ENCODE measurements at regions not wholly inside any gene's neighbourhood (a gene's known extent, or its start where the extent isn't known, plus 50 kb on each side); places are given as distances from the start of the nearest gene placed in this dataset.

DNA sequence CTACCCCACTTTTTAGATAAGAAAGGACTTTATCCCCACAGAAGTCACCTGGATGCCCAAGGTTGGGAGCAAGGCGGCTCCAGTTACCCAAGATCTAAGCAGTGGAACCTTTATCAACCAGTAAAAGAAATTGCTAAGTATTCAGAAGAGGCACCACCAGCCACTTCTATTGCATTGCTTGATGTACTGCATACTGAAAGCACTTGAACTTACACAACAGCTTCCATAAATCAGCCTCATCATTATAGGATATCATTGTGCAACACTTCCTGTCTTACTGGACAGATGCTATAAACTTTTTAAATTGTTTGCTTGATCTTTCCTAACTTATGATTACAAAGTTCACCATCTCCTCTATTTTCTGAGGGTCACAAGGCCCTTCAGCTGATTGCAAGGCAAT is 642.7 kb upstream of the CXADR start:
- no peak for DNase-seq (ENCODE audit: low read depth in 3 of 3, low spot score in 1 of 3)

DNA sequence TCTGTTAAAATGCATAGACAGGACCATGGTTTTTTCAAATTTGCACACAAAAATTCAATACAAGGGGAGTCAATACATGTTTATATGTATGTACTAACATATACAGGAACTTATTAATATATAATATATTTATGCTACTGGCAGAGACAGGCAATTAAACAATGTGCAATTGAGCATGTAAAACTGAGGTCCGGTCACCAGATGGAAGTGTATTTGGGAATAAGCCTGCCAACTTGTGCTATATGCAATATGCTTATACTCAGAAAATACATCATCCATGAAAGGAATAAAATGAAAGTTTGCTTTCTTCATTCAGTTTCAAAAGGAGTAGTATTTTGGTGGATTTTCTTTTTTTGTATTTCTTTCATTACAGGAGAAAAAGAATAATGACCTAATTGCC is 640.2 kb upstream of the CXADR start:
- no peak for DNase-seq (ENCODE audit: low read depth in 3 of 3, low spot score in 1 of 3)

DNA sequence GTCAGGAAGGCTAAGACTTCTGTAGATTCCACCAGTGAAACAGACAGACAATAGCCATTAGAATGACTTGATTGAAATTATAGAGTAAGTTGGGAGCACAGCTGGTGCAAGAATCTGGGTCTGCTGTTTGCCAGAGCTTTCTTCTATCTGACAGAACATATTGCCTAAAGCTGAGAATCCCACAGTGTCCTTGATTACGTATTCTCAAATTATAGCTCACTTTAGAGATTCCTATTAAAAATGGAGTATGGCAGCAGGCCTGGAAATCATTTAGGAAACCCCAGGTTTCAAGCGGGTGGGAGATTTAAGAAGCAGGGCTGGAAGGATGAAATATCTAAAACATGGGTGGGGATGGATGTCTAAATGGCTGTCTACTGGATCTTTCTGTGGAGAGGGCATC is 639.7 kb upstream of the CXADR start:
- no peak for DNase-seq (ENCODE audit: low read depth in 3 of 3, low spot score in 1 of 3)

DNA sequence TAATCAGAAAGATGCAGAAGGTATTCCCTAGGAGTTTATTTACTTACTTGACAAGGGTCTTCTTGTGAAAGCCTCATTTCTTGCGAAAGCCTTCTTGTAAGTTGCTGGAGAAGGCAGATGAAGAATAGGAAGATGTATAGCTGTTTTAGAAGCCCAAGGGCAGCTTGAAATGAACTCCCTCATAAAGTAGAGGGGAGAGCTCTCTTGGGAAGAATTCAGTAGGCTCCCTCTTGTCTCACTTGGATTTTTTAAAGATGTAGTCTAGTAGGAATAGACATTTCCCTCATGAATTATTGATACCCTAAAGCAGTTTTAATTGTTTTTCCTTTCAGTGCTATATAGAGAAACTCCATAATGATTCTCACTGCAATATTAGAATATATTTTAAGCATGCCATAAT is 639.2 kb upstream of the CXADR start:
- no peak for DNase-seq (ENCODE audit: low read depth in 3 of 3, low spot score in 1 of 3)

DNA sequence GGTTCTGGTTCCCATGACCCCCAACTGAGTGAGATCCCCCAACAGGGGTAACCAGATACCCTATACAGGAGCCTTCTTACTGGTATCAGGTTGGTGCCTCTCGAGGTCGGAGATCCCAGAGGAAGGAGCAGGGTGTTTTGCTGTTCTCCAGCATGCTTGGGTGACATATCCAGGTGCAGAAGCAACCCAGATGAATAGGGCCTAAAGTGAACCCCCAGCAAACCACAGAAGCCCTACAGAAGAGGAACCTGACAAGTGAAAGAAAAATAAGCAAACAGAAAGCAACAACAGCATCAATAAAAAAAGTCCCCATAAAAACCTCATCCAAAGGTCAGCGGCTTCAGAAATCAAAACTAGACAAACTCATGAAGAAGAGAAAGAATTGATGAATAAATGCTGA is 633.4 kb upstream of the CXADR start:
- no peak for DNase-seq (ENCODE audit: low read depth in 3 of 3, low spot score in 1 of 3)

DNA sequence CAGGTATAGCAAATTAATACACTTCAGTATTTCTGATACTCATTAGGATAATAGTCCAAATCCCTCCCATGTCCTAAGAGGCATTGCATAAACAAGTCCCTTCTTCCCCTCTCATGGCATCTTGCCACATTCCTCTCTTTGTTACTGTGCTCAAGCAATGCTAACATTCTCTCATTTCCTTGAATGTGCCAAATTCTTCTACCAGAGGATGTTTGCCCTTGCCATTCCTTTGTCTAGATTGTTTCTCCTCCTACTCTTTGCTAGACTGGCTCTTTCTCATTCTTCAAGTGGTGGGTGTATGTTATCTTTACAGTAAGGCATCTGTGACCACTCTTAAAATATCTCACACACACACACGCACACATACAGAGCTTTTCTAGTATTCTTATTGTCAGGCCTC is 621.0 kb upstream of the CXADR start:
- DNase-seq (ENCODE audit: low read depth in 3 of 3, low spot score in 1 of 3) = no peak

DNA sequence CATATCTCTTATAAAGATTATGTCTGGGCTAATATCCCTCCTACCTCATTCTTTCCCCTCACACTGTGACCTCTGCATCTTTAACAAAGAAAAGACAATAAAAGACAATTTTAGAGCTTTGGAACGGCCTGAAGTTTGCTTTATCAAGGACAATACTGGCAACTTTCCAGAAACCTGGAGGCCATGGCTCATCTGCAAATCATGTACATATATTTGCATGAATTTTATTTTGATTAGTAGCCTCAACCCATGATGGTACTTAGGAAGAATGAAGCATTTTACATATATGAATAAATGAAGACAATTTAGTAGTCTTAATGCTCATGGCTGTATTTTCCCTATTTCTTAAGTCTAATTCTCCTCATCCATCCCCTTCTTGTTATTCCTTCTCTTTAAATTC is 612.2 kb upstream of the CXADR start:
- no peak for DNase-seq (ENCODE audit: low read depth in 3 of 3, low spot score in 1 of 3)

DNA sequence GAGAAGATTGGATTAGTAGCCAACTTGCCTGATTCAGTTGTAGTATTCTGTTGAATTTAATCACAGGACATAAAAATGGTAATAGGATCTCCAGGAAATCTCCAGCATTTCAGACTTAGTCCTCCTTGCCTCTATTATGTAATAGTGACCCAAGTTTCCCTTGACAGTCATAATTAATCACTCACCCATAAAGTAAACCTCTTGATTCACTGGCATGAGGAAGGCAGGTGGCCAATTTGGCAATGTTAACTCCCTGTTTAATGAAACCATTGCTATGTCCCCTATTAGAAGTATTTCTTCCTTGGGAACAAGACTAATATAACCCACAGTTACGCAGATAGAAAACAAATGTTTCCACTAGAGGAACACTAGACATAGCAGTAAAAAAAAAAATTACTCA is 604.8 kb upstream of the CXADR start:
- DNase-seq (ENCODE audit: low read depth in 3 of 3, low spot score in 1 of 3) = no peak

DNA sequence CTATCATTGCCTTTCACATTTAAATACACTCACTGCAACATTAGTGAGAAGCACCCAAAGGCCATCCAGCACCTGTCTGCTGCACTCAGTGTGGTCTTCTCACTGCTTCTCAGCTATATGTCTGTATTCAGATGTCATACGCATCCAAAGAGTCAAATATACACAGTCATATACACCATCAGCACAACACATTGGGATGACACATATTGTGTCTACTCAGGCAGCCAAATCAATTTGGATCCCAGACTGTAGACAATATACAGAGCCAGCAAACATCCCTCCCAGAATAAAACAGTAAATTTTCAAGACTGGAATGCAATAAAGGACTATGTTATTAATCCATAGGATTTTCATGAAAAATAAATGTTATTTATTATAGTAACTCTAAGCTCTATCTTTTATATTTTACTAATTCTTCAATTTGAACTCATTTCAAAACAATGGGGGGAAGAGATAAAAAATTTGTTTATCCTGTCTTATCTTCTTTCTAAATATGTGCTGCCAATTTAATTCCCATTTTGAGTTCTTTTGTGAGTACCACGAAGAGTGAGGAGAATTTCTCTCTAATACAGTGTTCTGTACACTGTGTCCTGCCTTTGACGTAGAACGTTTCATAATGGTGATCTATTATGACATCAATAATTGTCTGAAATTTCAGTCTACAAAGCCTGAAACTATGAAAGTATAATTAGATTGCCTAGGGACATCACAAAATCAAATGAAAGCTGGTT is 602.2 kb upstream of the CXADR start:
- no peak for DNase-seq (ENCODE audit: low read depth in 3 of 3, low spot score in 1 of 3)

DNA sequence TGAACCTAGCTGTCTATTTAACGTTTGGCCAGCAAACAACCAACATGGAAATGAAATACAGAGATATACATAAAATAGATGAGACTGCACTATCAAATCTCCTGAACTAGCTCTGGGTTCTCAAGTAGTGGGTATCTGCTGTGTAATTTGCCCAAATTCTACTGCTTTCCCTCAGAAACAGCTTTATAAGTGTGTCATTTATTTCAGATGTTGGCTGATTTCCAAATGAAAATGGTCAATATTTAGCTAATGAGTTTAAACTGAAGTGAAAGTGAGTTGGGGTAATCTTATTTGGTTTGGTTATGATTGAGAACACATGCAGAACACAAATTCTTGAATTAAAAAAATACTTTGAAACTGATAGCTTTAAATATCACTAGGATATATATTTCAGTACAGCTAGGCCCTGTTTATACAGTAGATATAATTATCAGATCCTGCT is 601.7 kb upstream of the CXADR start:
- DNase-seq (ENCODE audit: low read depth in 3 of 3, low spot score in 1 of 3) = no peak

DNA sequence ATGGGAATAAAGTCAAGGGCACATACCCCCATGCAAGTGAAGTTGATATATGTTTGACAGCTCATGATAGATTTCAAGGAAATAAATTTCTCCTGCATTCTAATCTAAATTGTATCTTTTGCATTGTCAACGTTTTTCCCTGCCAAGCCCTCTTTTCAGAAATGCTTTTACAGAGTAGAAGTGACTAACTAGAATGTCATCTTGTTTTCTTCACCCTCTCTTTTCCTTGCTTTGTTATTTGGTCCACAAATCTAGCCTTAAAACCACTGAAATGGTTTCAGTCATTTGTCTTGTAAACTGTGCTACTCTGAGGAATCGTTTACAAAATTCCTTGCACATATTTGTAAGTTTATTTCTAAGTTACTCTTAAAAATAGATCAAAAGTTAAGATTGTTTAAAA is 600.8 kb upstream of the CXADR start:
- no peak for DNase-seq (ENCODE audit: low read depth in 3 of 3, low spot score in 1 of 3)

DNA sequence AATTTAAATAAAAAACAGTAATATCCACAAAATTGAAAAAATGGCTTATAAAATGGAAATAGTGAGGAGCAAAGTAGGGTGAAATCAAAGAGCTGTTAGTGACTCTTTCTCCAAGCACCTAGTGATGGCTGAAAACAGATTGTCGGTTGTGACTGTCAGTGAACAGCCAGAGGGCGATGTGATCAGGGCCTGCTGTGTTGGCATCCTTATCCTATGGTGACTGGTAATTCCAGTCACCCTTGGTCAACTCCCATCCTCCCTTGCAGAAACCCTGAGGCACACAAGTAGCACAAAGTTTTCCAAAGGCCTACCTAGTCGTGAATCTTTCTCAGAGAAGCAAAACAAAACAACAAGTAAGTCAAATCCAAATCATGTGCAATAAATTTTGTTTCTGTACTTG is 599.8 kb upstream of the CXADR start:
- DNase-seq (ENCODE audit: low read depth in 3 of 3, low spot score in 1 of 3) = no peak

DNA sequence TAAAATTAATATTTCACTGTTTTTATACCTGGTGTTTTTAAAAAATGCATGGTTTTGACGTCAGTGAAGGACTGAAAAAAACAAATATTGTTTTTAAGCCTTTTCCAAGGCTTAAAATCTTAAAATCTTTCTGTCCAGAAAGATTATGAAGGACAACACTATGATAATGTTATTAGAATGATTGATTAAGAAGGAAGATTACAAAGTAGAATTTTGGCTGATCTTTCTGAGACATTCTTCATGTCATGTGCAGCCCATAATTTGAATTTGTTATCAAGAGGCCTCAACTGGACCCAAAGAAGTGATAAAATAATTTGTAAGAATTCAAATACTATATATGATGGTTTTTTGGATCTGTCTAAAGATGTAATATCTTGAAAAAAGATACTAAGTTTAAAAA is 584.4 kb upstream of the CXADR start:
- DNase-seq (ENCODE audit: low read depth in 3 of 3, low spot score in 1 of 3) = no peak

DNA sequence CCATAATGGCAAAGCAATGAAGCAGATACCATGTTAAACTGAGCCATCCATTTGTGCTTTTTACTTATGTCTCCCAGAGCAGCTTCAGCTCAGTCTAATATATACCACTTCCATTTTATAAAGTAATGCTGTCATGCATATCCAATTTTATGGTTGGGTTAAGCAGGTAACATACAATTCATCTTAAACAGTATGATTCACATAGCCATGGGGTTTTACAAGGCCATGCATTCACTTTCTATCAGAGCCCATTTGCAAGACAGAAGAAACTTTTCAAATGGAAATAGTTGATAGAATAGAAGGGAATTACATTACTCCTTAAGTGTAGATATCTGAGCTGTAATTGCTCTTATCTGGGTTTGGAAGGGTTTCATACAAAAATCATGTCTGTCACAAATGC is 580.5 kb upstream of the CXADR start:
- no peak for DNase-seq (ENCODE audit: low read depth in 3 of 3, low spot score in 1 of 3)

DNA sequence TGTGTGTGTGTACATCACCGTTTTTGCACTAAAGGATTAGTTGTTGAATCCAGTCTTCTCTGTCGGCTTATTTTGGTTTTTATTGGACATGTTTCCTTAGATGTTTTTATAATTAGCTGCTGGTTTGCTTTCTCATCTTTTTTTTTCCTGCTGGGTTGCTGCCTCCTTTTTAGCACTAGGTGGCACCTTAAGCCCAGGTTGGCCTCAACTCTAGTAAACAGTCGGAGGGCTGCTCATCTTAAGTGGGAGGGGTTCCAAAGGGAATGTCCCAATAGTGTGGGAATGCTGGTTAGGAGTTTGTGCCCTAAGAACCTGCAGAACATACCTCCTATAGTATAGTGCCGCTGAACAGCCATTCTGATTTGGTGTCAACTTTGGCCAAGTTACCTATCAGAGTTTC is 570.1 kb upstream of the CXADR start:
- DNase-seq (ENCODE audit: low read depth in 3 of 3, low spot score in 1 of 3) = no peak

DNA sequence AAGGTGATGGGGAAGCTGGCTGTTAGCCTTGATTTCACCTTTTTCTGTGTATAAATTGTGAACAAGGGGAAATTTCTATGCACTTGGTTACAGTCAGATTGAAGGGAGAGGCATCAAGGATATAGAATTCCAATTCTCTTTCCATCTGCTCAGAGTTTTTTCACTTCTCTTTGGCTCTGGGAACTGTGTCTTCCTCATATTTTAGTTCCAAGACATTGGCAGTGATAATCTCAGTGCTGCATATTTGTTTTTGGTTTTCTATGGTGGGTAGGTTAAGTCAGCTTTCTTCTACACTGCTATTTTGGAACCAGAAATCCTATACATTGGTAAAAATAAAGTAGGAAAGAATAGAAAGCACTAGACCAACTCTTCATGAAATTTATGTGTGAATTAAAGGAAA is 569.6 kb upstream of the CXADR start:
- no peak for DNase-seq (ENCODE audit: low read depth in 3 of 3, low spot score in 1 of 3)

DNA sequence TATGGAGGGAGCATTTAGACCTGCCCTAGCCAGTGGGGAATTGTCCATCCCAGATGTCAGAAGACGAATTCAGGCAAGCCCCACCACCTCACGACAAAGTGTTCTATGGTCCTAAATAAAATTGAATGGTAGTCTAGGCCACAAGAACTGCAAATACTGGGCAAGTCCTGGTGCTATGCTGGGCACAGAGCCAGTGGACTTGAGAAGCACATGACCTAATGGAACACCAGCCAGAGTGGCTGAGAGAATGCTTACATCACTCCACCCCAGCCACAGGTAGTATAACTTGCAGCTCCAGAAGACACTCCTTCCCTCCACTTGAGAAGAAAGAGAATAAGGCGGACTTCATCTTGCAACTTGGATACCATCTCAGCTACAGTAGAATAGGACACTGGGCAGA is 567.3 kb upstream of the CXADR start:
- DNase-seq (ENCODE audit: low read depth in 3 of 3, low spot score in 1 of 3) = no peak

DNA sequence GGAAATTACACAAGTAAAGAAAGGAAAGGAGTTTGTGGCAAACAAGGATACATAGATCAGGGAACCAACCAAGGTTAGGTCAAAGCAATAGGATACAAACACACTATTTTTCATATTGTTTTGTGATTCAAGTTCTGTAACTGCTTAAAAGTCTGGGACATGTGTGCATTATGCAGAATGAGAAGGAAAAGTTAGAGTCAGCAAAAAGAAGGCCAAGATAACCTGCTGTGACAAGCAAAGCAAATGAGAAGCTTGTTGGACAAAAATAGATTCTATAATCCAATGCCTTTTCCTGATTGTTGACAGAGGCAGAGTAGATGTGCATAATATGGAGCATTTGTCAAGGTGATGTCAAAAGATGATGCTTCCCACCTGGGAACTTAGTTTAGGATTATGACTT is 556.0 kb upstream of the CXADR start:
- DNase-seq (ENCODE audit: low read depth in 3 of 3, low spot score in 1 of 3) = no peak

DNA sequence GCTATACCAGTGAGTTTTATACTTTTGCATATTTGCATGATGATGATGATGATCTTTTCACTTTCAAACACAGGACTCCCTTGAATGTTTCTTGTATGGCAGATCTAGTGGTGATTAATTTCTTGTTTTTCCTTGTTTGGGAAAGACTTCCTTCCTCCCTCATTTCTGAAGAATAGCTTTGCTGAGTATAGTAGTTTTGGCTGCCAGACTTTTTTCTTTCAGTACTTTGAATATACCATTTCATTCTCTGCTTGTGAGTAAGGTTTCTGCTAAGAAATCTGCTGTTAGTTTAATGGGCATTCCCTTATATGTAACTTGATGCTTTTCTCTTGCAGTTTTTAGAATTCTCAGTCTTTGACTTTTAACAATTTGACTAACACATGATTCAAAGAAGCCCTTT is 547.4 kb upstream of the CXADR start:
- no peak for DNase-seq (ENCODE audit: low read depth in 3 of 3, low spot score in 1 of 3)

DNA sequence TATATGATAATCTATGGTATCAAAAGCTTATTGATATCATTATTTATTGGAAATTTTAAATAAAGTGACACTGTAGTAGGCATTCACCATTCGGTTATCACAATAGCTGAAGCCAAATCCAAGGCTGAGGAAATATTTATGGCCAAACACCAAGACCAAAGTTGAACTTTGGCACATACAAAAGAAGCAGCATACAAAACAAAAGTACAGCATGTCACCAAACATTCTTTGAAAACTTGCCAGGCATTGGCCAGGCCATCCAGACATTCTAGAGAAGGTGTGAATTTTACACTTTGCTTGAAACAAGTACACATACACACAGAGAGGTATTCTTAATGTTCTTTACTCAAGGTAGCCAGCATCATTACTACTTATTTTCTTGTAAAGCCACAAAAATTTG is 544.4 kb upstream of the CXADR start:
- DNase-seq (ENCODE audit: low read depth in 3 of 3, low spot score in 1 of 3) = no peak

DNA sequence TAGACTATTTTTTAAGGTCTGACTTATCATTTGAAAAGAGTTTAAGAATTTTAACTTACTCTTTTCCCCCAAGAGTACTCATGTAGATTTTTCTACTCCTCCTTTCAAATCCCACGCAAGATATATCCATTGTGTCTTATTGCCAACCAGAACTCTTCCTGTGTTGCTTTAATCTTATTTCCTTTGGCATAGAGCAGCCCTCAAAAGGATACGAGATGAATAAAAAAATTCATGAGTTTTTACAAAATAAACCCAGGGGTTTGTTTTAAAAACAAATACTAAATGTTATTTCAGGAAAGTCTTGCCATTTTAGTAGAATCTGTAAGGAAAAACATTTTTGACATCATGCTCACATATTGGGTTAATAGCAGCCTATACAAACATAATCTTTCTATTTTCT is 543.2 kb upstream of the CXADR start:
- no peak for DNase-seq (ENCODE audit: low read depth in 3 of 3, low spot score in 1 of 3)

DNA sequence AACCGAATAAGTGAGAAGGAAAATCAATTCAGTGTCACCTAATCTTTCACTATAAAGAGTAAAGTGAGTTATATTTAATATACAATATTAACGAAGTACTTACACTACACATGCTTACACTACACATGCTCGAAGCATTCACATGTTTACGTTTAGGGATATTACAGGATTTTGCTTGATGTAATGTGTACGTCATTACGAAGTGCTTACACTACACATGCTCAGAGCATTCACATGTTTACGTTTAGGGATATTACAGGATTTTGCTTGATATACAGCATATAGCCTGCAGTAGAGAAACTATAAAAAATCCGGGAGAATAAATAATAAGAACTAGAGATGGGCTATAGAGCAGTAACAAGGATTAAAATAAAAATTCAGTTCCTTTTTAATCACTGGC is 538.8 kb upstream of the CXADR start:
- no peak for DNase-seq (ENCODE audit: low read depth in 3 of 3, low spot score in 1 of 3)

DNA sequence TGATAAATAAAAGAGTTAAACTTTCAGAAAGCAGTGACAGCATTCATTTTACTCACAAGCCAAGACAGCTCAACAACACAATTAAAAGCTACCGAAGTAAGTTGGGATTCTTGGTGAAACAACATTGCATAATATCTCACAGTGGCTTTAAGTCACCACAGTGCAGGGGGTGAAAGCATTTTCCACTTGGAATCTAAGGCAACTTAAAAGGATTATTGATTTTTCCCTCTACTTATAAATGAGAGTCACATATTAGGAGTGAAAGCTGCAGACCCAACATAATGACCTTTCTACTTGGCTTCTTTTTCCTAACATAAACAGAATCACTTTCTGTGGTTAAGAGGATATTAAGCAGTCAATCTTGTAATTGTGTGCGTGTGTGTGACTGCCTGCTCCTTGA is 536.6 kb upstream of the CXADR start:
- no peak for DNase-seq (ENCODE audit: low read depth in 3 of 3, low spot score in 1 of 3)
